BLaER1 treated with 17β-estradiol and CSF1 and Interleukin-3, amounts not matched to agents 10 nM and 100 nM (cell line): ENCODE measurements at regions not wholly inside any gene's neighbourhood (a gene's known extent, or its start where the extent isn't known, plus 50 kb on each side); places are given as distances from the start of the nearest gene placed in this dataset.

Source experiments
- H3K27ac ChIP-seq, 11 experiments: shearing (Covaris generic); formaldehyde crosslinking; 2 replicates each; pipeline ENCODE4 v1.8.1; 2022
- H3K27me3 ChIP-seq, 11 experiments: shearing (Covaris generic); formaldehyde crosslinking; 2 replicates each; pipeline ENCODE4 v1.8.1; 2022
- H3K36me3 ChIP-seq, 11 experiments: shearing (Covaris generic); formaldehyde crosslinking; 2 replicates each; pipeline ENCODE4 v1.8.1; 2022
- H3K4me1 ChIP-seq, 10 experiments: shearing (Covaris generic); formaldehyde crosslinking; 2 replicates each; pipeline ENCODE4 v1.8.1; 2022
- H3K4me2 ChIP-seq, 11 experiments: shearing (Covaris generic); formaldehyde crosslinking; 2 replicates each; pipeline ENCODE4 v1.8.1; 2022
- H3K4me3 ChIP-seq, 10 experiments: shearing (Covaris generic); formaldehyde crosslinking; 2 replicates each; pipeline ENCODE4 v1.8.1; 2022
- H3K9ac ChIP-seq, 11 experiments: shearing (Covaris generic); formaldehyde crosslinking; 2 replicates each; pipeline ENCODE4 v1.8.1; 2022
- H3K9me3 ChIP-seq, 11 experiments: shearing (Covaris generic); formaldehyde crosslinking; replicated peaks in 1 of 11; 2 replicates each; pipeline ENCODE4 v1.8.1; 2022
- H4K20me1 ChIP-seq, 11 experiments: shearing (Covaris generic); formaldehyde crosslinking; 2 replicates each; pipeline ENCODE4 v1.8.1; 2022
- Cebpa-rat ChIP-seq, 11 experiments: shearing (Covaris generic); IDR thresholded peaks; 2 replicates each; pipeline ENCODE4 v1.8.1; 2022

DNA sequence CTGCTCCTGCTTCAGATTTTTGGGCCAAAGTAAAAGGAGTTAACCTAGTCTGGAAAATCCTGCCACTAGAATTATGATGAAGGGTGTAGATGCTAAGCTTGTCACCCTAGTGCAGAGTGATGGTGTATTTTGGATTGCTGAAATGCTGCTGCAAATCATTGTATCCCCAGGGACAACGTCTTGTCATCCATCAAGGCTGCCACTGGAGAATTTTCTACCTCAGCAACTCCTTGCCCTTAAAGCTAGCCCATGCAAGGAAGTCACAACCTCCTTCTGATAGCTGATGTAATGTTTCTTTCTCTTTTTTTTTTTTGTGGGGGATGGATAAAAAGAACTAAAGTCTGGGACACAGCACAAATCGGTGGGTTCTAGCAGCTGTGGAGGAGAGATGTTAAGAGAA lies 139.4 kb upstream of the FRMD6 start:
- no peaks in the 10 kb centered on the region for H3K9me3 ChIP-seq
- no peak for TF ChIP-seq Cebpa-rat (IDR thresholded peaks at IDR 0.05)
- no peaks in the 10 kb centered on the region for H3K36me3 ChIP-seq
- no peaks in the 10 kb centered on the region for H3K27me3 ChIP-seq
- no peaks in the 10 kb centered on the region; a peak in 1 of 20 replicates for H3K4me1 ChIP-seq
- H4K20me1 ChIP-seq: no peaks in the 10 kb centered on the region
- peak overlapping the region in 1 of 11 experiments; percentile 19; a peak in 1 of 22 replicates for H3K4me2 ChIP-seq
- H3K9ac ChIP-seq: no peak overlapping the region
- no peak overlapping the region for H3K4me3 ChIP-seq
- no peak overlapping the region for H3K27ac ChIP-seq

DNA sequence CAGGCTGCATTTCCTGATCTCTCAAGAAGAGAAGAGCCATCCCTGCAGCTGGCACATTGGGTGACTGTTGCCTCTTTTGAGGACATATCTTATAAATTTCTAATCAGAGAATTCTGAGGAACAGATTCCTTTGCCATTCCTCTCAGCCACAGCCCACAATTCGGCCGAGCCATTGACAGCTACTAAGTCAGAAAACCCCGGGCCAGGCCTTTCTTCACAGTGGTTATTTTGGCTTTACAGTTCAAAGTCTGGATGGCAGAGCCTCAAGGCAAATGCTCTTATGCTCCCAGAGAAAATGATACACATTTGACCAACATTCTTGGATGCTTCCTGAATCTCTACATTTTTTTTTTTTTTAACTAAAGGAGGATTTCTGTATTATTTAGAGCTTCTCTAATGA lies 138.4 kb upstream of the FRMD6 start:
- Histone ChIP-seq H3K9ac (no peak overlapping the region), H3K9me3 (no peaks in the 10 kb centered on the region), H4K20me1 (no peaks in the 10 kb centered on the region), H3K27ac (no peak overlapping the region), H3K4me3 (no peak overlapping the region), H3K4me2 (no peak overlapping the region), H3K27me3 (no peaks in the 10 kb centered on the region), H3K4me1 (no peaks in the 10 kb centered on the region; a peak in 1 of 20 replicates), H3K36me3 (no peaks in the 10 kb centered on the region)
- no peak for TF ChIP-seq Cebpa-rat (IDR thresholded peaks at IDR 0.05)

DNA sequence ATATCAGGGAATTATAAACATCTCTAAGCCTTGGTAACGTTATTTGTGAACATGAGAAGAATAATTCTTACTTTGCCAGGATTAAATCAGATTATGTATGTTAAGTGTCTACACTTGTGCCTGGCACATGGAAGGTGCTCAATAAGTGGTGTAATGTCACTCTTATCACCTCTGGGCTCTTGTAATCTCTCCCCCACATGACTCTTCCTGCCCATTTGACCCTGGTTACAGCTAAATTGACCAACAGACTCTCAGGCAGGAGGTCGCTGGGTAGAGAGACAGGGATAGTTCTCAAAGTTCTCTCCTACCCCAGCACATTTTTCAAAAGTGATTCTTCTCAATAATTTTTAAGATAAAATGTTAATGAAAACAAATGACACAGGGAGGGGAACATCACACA lies 137.8 kb upstream of the FRMD6 start:
- no peaks in the 10 kb centered on the region; a peak in 1 of 20 replicates for H3K4me1 ChIP-seq
- no peaks in the 10 kb centered on the region for H3K9me3 ChIP-seq
- H3K27me3 ChIP-seq: no peaks in the 10 kb centered on the region
- no peak overlapping the region for H3K4me3 ChIP-seq
- no peaks in the 10 kb centered on the region for H3K36me3 ChIP-seq
- no peak overlapping the region for H3K27ac ChIP-seq
- H3K4me2 ChIP-seq: no peak overlapping the region
- H3K9ac ChIP-seq: no peak overlapping the region
- H4K20me1 ChIP-seq: no peaks in the 10 kb centered on the region
- TF ChIP-seq Cebpa-rat (IDR thresholded peaks at IDR 0.05): no peak

DNA sequence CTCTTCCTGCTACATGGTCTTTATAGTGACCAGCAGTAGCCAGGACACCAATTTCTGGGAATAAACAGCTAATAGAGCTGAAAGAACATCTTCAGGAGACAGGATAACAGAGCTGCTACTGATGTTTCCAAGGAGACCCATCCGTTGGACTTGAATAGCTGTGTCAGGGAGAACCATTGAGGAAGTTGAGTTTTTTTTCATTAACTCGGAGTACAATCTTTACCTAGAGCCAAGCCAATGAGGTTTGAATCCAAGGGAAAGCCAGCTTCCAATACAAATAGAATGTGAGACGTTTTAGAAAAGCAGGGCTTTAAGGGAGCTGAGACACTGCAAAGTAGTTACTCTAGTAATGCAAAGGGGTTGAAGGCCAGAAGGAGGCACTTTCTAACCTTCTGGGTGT lies 136.1 kb upstream of the FRMD6 start:
- Histone ChIP-seq H3K9ac (no peak overlapping the region), H3K36me3 (no peaks in the 10 kb centered on the region), H3K4me3 (no peak overlapping the region), H3K4me2 (no peak overlapping the region), H4K20me1 (no peaks in the 10 kb centered on the region), H3K27ac (no peak overlapping the region), H3K27me3 (no peaks in the 10 kb centered on the region), H3K4me1 (no peaks in the 10 kb centered on the region; a peak in 1 of 20 replicates), H3K9me3 (no peaks in the 10 kb centered on the region)
- no peak for TF ChIP-seq Cebpa-rat (IDR thresholded peaks at IDR 0.05)

DNA sequence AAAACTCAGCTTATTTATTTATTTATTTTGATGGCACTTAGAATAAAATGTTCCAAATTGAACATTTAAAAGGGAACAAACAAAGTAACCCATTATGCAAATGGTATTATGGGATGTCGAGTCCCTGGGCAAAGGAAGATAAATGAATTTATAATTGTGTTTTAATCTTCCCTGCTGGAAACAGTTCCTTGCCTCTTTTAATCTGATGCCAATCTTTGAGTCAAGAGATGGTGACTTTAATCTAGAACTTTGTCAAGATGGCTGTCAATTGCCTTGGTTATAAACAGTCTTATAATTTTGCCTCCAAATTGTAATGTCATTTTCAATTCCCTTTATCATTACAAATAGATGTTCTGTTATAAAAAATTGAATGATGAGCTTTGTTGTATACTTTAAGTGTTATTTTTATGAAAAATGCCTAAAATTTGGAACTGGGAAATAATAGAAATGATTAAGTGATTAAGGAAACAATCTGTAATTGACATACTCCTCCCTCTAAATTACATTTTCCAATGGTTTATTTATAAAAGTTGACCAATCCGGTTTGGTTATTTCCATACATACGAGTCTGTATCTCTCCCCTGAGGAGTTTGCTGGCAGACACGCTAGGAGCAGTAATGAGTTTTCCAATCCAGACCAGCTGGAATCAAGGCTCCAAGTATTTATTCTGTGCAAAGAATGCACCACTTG lies 134.9 kb upstream of the FRMD6 start:
- Histone ChIP-seq H4K20me1 (no peaks in the 10 kb centered on the region), H3K9ac (no peak overlapping the region), H3K27ac (no peak overlapping the region), H3K4me1 (no peaks in the 10 kb centered on the region; a peak in 1 of 20 replicates), H3K36me3 (no peaks in the 10 kb centered on the region), H3K27me3 (no peaks in the 10 kb centered on the region), H3K9me3 (no peaks in the 10 kb centered on the region), H3K4me3 (no peak overlapping the region), H3K4me2 (no peak overlapping the region)
- TF ChIP-seq Cebpa-rat (IDR thresholded peaks at IDR 0.05): no peak

DNA sequence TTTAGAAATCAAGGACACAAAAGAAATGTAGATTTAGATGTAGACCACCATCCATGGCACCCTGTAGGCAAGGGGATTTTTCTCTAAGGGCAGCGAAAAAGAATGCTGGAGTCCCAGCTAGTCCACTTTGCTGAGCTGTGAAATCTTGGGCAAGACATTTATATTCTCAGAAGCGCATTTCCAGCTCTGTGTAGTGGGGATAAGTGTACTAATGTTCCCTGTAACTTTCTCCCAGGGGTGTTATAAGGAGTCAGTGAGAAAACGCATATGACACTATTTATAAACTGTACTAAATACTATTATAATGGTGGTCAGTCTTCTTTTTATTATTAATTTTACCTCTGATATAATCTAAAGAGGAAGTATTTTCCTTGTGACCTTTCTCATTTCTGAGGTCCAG lies 133.4 kb upstream of the FRMD6 start:
- Histone ChIP-seq H4K20me1 (no peaks in the 10 kb centered on the region), H3K4me1 (no peaks in the 10 kb centered on the region), H3K9me3 (no peaks in the 10 kb centered on the region), H3K4me3 (no peak overlapping the region), H3K27ac (no peak overlapping the region), H3K36me3 (no peaks in the 10 kb centered on the region), H3K27me3 (no peaks in the 10 kb centered on the region), H3K9ac (no peak overlapping the region), H3K4me2 (no peak overlapping the region)
- TF ChIP-seq Cebpa-rat (IDR thresholded peaks at IDR 0.05): no peak

DNA sequence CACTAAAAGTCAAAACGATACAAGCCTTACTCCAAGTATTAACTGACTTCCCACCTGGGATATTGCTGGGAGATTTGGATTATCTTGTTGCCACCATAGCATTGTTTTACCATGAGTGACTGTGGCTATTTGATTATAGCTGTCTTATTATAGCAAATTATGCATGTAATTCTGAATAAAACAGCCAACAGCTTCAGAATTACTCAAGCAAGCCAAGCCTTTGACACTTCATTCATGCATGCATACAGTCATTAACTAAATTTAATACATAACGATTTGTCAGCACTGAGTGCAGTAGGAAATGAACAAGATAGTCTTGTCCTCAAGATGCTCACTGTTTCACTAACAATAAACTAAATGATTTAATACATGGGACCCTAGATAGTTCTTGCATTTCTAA lies 133.0 kb upstream of the FRMD6 start:
- H3K4me3 ChIP-seq: no peak overlapping the region
- no peaks in the 10 kb centered on the region for H4K20me1 ChIP-seq
- no peak overlapping the region for H3K4me2 ChIP-seq
- H3K4me1 ChIP-seq: no peaks in the 10 kb centered on the region
- no peaks in the 10 kb centered on the region for H3K27me3 ChIP-seq
- H3K9ac ChIP-seq: no peak overlapping the region
- TF ChIP-seq Cebpa-rat (IDR thresholded peaks at IDR 0.05): no peak
- no peak overlapping the region for H3K27ac ChIP-seq
- no peaks in the 10 kb centered on the region for H3K36me3 ChIP-seq
- H3K9me3 ChIP-seq: no peaks in the 10 kb centered on the region

DNA sequence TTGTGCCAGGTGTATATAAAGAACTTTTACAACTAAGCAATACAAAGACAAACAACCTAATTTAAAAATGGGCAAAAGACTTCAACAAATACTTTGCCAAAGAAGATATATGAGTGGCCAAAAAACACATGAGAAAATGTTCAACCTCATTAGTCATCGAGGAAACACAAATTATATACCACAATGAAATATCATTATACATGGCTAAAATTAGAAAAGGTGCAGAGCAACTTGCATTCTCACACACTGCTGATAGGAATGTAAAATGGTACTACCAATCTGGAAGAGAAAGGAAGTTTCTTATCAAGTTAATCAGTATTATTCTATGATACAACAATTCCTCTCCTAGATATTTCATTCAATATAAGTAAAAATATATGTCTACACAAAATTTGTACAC lies 131.6 kb upstream of the FRMD6 start:
- no peak for TF ChIP-seq Cebpa-rat (IDR thresholded peaks at IDR 0.05)
- no peaks in the 10 kb centered on the region for H3K9me3 ChIP-seq
- H3K4me3 ChIP-seq: no peak overlapping the region
- no peak overlapping the region for H3K27ac ChIP-seq
- no peaks in the 10 kb centered on the region for H3K27me3 ChIP-seq
- H4K20me1 ChIP-seq: no peaks in the 10 kb centered on the region
- no peak overlapping the region for H3K4me2 ChIP-seq
- H3K9ac ChIP-seq: no peak overlapping the region
- H3K4me1 ChIP-seq: no peaks in the 10 kb centered on the region
- no peaks in the 10 kb centered on the region for H3K36me3 ChIP-seq

DNA sequence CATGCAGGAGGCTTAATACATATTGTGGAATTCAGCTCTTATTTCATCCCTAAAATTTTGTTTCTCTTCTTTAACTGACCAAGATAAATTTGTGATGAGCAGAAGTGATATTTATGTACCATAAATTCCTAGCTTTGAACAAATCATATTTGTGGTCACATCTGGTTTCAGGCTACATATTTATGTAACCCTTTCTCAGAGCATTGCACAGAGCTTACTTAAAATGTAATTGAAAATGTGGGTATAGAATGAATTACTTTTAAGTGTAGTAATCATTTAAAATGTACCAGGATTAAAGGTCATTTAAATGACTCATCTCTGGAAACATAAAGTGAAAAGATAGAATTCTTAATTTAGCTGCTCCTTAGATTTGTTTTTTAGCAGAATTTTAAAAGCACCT lies 129.9 kb upstream of the FRMD6 start:
- H3K4me3 ChIP-seq: no peak overlapping the region
- H4K20me1 ChIP-seq: no peaks in the 10 kb centered on the region
- no peak for TF ChIP-seq Cebpa-rat (IDR thresholded peaks at IDR 0.05)
- no peaks in the 10 kb centered on the region for H3K9me3 ChIP-seq
- H3K36me3 ChIP-seq: no peaks in the 10 kb centered on the region
- H3K4me2 ChIP-seq: no peak overlapping the region
- H3K27me3 ChIP-seq: no peaks in the 10 kb centered on the region
- H3K27ac ChIP-seq: no peak overlapping the region
- H3K9ac ChIP-seq: no peak overlapping the region
- H3K4me1 ChIP-seq: no peaks in the 10 kb centered on the region

DNA sequence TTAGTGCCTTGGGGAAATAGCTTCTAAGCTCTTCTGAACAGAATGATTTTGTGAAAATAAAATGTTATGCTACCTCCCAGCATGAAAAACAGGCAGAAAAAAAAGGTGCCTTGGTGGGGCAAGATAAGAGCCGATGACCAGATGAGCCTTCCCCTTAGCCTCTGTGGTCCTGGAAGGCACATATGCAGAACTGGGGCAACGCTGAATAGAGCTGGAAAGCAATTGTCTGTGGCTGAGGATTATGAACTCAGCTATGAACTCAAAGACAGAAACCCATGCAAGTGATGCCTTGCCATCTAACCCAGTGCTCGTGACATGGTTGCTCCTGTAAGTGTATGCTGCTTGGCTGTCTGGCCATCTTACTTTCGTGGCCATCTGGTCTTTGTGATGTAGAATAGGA lies 128.5 kb upstream of the FRMD6 start:
- TF ChIP-seq Cebpa-rat (IDR thresholded peaks at IDR 0.05): no peak
- no peaks in the 10 kb centered on the region for H3K27me3 ChIP-seq
- no peaks in the 10 kb centered on the region for H3K36me3 ChIP-seq
- no peaks in the 10 kb centered on the region for H3K9me3 ChIP-seq
- no peak overlapping the region for H3K27ac ChIP-seq
- H3K4me3 ChIP-seq: no peak overlapping the region
- H3K4me1 ChIP-seq: no peaks in the 10 kb centered on the region
- H4K20me1 ChIP-seq: no peaks in the 10 kb centered on the region
- H3K4me2 ChIP-seq: no peak overlapping the region
- H3K9ac ChIP-seq: no peak overlapping the region
